ENCODE measurements at regions not wholly inside any gene's neighbourhood (a gene's known extent, or its start where the extent isn't known, plus 50 kb on each side); places are given as distances from the start of the nearest gene placed in this dataset.
"Not testable (repeated sequence)": the region's sequence is repeated elsewhere in the genome, so short reads cannot be mapped to it uniquely, and the experiment has no call there.

- DNase-seq (ENCODE audit: low spot score), result not testable (repeated sequence)
Observed at GRCh38 chr2:16217741-16218140, 277.4 kb downstream of the MYCN start.

DNA sequence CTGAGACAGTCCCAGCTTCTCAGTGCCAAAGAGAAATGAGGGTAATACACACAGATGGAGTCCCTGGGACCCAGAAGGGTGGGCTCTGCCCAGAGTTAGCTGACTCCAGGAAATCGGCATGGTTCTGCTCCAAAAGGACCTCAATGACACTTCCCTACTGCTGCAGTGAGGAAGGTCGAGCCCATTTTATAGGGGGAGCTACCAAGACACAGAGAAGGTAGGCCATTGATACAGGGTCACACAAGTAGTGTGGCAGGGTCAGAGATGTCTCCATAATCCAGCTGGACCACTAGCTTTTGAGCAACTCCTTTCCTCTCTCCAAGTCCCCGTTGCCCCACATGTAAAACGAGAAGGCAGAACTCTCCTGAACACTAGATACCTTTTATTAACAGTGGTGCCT lies 276.9 kb downstream of the MYCN start:
- DNase-seq (ENCODE audit: low spot score), result no peak

GRCh38 chr2:16216558-16216945 lies 276.2 kb downstream of the MYCN start:
- DNase-seq (ENCODE audit: low spot score), result no peak

- no peak for DNase-seq (ENCODE audit: low spot score)
Observed at GRCh38 chr2:16215902-16216557, 275.7 kb downstream of the MYCN start.

DNA sequence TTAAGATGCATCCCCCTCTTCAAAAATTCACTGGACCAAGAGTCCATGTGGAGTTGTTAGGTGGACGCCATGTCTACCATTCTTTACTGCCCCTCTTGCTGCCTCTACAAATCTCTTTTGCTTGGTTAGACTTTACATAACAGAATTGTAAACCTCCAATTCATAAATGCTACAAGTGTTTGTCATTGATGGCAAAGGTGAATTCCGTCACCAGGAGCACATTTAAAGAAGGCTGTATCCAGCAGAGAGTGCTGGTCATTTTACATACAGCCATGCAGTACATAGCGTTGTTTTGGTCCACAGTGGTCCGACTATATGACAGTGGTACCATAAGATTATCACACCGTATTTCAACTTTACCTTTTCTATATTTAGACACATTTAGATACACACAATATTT lies 274.5 kb downstream of the MYCN start:
- DNase-seq (ENCODE audit: low spot score), result no peak

GRCh38 chr2:16214391-16214790 lies 274.0 kb downstream of the MYCN start:
- no peak for DNase-seq (ENCODE audit: low spot score)

DNA sequence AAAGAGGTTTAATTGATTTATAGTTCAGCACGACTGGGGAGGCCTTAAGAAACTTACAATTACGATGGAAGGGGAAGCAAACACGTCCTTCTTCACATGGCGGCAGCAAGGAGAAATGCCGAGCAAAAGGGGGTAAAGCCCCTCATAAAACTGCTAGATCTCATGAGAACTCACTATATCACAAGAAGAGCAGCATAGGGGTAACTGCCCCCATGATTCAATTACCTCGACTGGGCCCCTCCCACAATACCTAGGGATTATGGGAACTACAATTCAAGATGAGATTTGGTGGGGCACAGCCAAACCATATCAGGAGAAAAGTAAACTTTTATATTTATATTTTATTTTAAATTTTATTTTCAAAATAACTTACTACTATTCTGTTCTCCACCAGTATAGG lies 272.0 kb downstream of the MYCN start:
- DNase-seq (ENCODE audit: low spot score), result no peak

GRCh38 chr2:16211341-16211740 lies 271.0 kb downstream of the MYCN start:
- no peak for DNase-seq (ENCODE audit: low spot score)

GRCh38 chr2:16210841-16211240 lies 270.5 kb downstream of the MYCN start:
- no peak for DNase-seq (ENCODE audit: low spot score)

GRCh38 chr2:16209799-16210198 lies 269.4 kb downstream of the MYCN start:
- DNase-seq (ENCODE audit: low spot score), result no peak

GRCh38 chr2:16208921-16209320 lies 268.6 kb downstream of the MYCN start:
- no peak for DNase-seq (ENCODE audit: low spot score)

DNA sequence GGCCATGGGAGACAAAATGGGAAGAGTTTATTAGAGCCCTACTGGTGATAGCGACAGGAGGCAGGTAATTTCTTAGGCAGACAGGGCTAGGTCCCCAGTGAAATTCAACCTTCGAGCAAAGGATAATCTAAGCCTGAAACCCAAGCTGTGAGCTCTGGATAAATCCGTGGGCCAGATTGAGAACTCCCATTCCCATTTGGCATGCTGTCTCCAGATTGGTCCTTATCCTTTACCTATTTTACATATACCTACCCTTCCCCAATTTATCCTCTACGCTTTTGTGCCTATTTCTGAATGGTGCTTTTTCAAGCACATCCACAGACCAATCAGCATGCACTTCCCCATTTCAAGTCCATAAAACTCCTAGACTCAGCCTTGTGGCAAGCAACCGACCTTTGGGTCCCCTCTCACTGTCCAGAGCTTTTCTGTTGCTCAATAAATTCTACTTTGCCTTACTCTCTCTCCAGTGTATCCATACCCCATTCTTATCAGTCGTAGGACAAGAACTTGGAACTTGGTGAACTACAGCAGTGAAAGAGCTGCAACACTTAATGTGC lies 268.0 kb downstream of the MYCN start:
- no peak for DNase-seq (ENCODE audit: low spot score)

- no peak for DNase-seq (ENCODE audit: low spot score)
Observed at GRCh38 chr2:16207611-16208010, 267.3 kb downstream of the MYCN start.

DNA sequence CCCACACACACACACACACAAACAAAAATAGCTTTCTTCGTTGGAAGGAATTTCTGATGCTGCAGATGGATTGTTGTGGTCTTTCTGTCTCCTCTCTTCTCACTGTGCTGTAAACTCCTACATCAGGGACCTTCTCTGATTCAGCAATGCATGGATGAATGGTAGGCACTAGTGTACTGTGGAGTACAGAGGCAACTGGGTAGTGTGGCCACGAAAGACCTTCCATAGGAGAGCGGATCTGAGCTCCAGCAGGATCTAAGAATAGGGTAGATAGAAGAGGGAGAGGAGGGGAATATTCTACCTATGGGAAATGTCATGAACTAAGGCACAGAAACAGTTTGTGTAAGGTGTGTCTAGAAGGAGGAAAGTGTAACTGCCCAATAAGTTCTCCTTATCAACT lies 266.8 kb downstream of the MYCN start:
- DNase-seq (ENCODE audit: low spot score), result no peak

GRCh38 chr2:16206191-16206944 lies 266.0 kb downstream of the MYCN start:
- no peak for DNase-seq (ENCODE audit: low spot score)

- DNase-seq (ENCODE audit: low spot score), result no peak
Observed at GRCh38 chr2:16205631-16206030, 265.3 kb downstream of the MYCN start.

DNA sequence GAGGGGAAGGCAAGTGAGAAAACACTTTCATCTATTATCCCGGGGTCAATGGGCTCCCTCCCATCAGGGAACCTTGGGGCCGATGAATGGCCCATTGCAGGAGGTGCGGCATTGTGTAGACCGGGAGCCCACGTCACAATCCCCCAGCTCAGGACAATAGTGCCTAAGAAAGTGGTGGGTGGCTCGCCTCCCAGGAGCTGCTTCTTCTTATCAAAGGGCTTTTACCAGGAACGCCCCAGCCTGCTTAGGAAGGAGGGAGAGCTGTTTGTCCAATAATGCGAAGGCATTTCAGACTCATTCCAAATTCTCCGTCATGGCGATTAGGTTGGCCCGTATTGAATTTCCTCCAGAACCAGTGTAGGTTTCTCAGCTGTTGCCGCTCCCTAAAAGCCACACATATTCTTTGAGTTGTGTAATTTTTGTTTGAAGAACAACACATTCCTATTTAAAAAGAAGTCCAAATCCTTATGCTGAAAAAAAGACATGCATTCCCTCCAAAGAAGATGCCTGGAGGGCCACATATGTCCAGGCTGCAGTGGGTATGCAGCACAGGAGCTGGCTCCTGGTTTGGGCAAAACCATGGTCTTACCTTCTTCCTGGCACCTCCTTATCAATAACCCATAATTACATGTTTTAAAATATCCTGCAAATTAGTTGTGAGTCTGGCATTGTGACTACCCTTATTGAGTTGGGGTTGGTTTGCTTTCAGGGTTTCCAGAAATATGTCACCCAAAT lies 264.7 kb downstream of the MYCN start:
- no peak for DNase-seq (ENCODE audit: low spot score)

GRCh38 chr2:16204251-16204650 lies 263.9 kb downstream of the MYCN start:
- DNase-seq (ENCODE audit: low spot score), result no peak

DNA sequence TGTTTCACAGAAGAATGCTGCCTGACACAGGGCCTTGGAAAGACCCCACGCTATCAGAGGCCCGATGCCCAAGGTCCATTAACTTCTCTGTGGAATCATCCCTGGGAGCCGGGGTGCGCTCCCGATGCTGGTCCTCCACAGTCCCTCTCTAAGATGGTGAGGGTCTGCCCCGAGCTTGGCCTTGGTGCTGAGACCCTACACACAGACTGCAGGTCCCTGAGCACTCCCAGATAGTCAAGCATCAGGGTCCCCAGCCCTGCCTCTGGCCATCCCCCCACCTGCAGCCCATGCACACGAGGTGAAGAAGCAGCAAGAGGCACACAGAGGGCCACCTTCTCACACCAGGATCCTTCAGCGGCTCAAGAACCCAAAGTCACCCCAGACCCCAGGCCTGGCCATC lies 263.3 kb downstream of the MYCN start:
- no peak for DNase-seq (ENCODE audit: low spot score)

DNA sequence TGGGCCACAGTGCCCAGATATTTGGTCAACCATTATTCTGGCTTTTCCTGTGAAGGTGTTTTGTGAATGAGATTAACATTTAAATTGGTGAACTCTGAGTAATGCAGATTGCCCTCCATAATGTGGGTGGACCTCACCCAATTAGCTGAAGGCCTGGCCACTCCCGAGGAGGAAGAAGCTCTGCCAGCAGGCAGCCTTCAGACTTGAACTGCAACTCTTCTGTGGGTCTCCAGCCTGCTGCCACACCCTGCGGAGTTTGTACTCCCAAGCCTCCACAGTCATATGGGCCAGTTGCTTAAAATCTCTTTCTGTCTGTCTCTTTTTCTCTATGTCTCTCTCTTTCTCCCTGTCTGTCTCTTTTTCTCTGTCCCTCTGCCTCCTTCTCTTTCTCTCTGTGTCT lies 262.7 kb downstream of the MYCN start:
- DNase-seq (ENCODE audit: low spot score), result no peak

GRCh38 chr2:16202266-16203020 lies 262.1 kb downstream of the MYCN start:
- DNase-seq (ENCODE audit: low spot score), result no peak

DNA sequence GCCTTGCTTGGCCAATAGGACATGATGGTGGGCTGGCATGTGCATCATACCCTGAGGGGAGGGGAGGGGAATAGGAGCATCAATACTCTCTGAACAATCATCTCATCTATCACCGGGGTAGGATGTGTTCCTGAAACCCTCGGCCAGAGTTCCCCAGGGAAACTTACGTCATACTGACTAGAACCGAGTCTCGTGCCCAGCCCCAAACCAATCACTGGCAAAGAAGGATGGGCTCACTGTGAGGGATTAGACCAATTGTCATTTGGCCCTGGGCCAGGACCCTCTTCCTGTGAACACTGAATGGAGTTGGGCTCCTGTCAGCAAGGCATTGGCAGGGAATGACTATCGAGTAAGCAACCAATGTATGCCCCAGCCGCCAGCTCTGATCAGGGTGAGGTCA lies 261.5 kb downstream of the MYCN start:
- no peak for DNase-seq (ENCODE audit: low spot score)

Measured in HuH-7 (cell line).